GM12872 (cell line): ENCODE measurements at regions not wholly inside any gene's neighbourhood (a gene's known extent, or its start where the extent isn't known, plus 50 kb on each side); places are given as distances from the start of the nearest gene placed in this dataset.

Experiments
- TF ChIP-seq, protein P1 (sequence below): IDR thresholded peaks from 3 replicates; pipeline ENCODE4 v1.5.1; 2011; ENCODE audit warnings: low read depth, mild to moderate bottlenecking, low read length, moderate library complexity; ENCODE audit not compliant: insufficient read depth

DNA sequence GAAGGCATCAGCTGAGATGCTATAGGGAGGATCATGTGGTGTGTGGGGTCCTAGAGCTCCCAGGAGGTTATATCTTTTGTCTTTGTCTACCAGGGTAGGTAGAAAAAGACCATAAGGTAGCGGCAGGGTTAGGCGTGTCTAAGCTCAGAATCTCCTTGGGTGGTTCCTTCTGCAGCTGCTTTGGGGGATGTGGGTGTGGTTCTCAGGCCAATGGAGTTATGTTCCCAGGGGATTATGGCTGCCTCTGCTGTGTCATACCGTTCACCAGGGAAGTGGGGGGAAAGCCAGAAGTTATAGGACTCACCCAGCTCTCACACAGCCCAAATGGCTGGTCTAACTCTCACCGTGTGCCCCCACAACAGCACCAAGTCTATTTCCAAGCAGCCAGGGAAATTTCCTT, 107.4 kb upstream of the ADGRB3 start:
- TF ChIP-seq, protein P1, sequence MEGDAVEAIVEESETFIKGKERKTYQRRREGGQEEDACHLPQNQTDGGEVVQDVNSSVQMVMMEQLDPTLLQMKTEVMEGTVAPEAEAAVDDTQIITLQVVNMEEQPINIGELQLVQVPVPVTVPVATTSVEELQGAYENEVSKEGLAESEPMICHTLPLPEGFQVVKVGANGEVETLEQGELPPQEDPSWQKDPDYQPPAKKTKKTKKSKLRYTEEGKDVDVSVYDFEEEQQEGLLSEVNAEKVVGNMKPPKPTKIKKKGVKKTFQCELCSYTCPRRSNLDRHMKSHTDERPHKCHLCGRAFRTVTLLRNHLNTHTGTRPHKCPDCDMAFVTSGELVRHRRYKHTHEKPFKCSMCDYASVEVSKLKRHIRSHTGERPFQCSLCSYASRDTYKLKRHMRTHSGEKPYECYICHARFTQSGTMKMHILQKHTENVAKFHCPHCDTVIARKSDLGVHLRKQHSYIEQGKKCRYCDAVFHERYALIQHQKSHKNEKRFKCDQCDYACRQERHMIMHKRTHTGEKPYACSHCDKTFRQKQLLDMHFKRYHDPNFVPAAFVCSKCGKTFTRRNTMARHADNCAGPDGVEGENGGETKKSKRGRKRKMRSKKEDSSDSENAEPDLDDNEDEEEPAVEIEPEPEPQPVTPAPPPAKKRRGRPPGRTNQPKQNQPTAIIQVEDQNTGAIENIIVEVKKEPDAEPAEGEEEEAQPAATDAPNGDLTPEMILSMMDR = no peak

DNA sequence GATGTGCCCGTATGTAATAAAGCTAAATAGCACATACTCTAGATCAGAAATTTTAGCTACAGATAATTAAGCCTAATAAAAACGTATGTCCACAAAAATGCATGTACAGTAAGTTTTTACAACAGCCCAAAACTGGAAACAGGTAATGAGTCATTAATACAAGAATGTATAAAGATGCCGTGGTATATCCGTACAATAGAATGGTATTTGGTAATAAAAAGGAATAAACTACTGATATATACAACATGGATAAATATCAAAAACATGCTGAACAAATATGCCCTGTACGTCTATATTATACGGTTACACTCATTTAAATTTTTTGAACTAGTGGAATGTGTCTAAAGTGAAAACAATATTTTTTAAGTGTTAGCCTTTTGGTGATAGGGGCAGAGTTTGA, 128.2 kb upstream of the ADGRB3 start:
- TF ChIP-seq, protein P1 = no peak

DNA sequence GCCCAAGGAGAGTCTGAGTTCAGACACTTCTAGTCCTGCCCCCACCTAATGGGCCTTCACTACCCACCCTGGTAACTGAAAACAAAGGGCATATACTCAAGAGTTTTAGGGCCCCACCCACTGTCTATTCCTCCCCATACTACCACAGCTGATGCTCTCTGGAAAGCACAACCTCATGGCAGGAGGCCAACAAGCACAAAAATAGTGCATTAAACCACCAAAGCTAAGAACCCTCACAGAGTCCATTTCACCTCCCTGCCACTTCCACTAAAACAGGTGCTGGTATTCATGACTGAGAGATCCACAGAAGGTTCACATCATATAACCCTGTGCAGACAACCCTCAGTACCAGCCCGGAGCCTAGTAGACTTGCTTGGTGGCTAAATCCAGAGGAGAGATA, 132.1 kb upstream of the ADGRB3 start:
- TF ChIP-seq, protein P1 = no peak

DNA sequence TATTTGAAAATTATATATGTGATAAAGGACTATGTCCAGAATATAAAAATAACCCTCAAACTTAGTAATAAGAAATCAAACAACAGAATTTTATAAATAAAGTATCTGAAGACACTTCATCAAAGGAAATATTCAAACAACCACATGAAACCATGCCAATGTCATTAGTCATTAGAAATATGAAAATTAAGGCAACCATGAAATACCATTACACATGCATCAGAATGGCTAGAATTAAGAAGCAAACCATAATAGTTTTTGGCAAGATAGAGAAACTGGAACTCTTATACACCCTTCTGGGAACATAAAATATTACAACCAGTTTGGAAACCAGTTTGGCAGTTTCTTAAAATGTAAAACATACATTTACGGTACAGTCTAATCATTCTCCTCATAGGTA, 137.2 kb upstream of the ADGRB3 start:
- TF ChIP-seq, protein P1 = no peak

DNA sequence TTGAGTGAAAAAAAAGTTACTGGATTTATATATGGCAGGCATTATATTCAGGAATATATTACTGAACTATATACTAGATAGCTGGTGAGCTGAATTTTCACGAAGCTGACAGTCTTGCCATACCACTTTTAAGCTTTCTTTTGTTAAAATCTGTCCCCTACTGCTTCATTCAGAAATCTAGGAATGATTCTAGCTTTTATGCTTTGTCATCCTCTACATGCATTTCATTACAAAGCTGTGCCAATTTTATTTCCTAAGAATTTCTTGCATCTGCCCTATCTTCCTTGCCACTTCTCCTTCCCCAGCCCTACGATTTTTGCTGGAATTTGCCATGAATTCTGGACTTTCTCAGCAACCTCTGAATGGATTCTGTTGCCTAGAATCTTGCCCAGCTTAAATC, 158.5 kb upstream of the ADGRB3 start:
- TF ChIP-seq, protein P1 = no peak

DNA sequence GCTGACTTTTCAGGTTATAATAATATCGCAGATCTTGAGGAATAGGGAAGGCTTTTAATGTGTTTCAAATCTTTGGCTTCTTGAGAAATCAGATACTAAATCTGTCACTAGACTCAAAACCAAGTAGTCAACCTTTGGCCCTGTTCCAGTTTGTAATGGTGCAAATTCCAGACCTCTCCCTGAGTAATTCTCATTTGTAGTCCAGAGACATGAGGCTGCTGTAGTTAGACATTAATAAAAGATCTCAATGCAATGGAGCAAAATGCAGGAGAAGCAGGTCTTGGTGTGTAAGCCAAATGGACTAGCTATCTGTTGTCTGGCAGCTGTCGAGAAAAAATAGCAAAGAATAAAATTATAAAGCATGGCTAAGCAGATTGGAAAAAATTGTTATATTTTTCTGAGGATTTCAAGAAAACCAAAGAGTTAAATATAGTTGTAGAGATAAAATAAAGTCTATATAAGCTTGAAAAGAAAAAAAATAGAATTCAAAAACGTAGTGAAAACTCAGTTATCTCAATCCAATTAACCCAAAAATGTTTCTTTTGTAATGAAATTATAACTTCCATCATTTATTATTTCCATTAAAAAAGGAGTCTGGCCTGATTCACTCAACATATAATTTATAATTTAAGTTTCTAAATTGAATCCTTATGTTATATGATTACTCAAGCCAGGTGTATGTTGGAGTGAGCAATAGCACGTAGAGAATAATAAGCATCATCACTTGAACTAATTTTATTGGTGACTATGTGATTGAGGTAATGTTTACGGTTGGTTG, 161.5 kb upstream of the ADGRB3 start:
- TF ChIP-seq, protein P1 = no peak

DNA sequence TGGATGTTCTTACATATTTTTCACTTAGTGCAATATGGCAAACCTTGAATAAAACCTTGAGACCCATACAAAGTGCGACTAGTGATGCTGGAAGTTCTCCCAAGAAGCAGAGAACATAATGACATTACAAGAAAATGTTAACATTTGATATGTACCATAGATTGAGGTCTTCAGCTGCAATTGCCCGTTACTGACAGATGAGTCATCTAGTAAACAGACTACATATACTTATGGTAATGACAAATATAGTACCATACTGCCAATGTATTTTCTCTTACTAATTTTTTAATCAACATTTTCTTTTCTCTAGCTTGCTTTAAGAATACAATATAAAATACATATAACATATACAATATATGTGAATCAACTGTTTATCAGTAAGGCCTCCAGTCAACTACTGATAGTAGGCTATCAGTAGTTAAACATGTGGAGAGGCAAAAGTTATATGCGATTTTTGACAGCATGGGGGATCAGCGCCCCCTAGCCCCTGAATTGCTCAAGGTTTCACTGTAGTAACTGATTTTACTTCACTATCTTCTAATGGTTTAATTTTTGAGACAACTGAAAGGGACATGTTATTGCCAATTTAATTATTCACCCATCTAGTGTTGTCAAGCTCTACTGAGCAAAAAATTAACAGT, 166.7 kb upstream of the ADGRB3 start:
- TF ChIP-seq, protein P1 = peak; percentile 35; the same call in 2 of the 3 replicates
